ENCODE measurements at regions not wholly inside any gene's neighbourhood (a gene's known extent, or its start where the extent isn't known, plus 50 kb on each side); places are given as distances from the start of the nearest gene placed in this dataset.
A peak's percentile ranks its signal among the peaks of the same experiment; 100 is the strongest.

- ATAC-seq: peak; percentile 84
- TF ChIP-seq PPARA (CRISPR knock-in tag; IDR thresholded peaks at IDR 0.05; ENCODE audit: borderline replicate concordance) (no peak), TOX (CRISPR knock-in tag; IDR thresholded peaks at IDR 0.05; ENCODE audit: borderline replicate concordance) (0 out of 2 replicates have a peak, but pooled peaks have one; percentile 3), CSDC2 (CRISPR knock-in tag; IDR thresholded peaks at IDR 0.05) (no peak), ZNF565 (CRISPR knock-in tag; conservative IDR thresholded peaks at IDR 0.05; ENCODE audit: low read depth) (no peak), POU6F1 (CRISPR knock-in tag; IDR thresholded peaks at IDR 0.05; ENCODE audit: borderline replicate concordance, low read depth) (peak; percentile 73; the same call in 1 of the 2 replicates), CSRNP3 (CRISPR knock-in tag; IDR thresholded peaks at IDR 0.05) (no peak), ARNTL (CRISPR knock-in tag; IDR thresholded peaks at IDR 0.05; ENCODE audit: borderline replicate concordance, low read depth) (no peak), SNAI2 (CRISPR knock-in tag; IDR thresholded peaks at IDR 0.05) (no peak), TCF4 (CRISPR knock-in tag; IDR thresholded peaks at IDR 0.05; ENCODE audit: borderline replicate concordance) (no peak)
- TF ChIP-seq, protein P1, sequence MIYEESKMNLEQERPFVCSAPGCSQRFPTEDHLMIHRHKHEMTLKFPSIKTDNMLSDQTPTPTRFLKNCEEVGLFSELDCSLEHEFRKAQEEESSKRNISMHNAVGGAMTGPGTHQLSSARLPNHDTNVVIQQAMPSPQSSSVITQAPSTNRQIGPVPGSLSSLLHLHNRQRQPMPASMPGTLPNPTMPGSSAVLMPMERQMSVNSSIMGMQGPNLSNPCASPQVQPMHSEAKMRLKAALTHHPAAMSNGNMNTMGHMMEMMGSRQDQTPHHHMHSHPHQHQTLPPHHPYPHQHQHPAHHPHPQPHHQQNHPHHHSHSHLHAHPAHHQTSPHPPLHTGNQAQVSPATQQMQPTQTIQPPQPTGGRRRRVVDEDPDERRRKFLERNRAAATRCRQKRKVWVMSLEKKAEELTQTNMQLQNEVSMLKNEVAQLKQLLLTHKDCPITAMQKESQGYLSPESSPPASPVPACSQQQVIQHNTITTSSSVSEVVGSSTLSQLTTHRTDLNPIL (CRISPR knock-in tag; IDR thresholded peaks at IDR 0.05; ENCODE audit: low read depth): no peak
These were observed 518.6 kb upstream of the ZP4 start for GRCh38 chr1:238409191-238409850.

DNA sequence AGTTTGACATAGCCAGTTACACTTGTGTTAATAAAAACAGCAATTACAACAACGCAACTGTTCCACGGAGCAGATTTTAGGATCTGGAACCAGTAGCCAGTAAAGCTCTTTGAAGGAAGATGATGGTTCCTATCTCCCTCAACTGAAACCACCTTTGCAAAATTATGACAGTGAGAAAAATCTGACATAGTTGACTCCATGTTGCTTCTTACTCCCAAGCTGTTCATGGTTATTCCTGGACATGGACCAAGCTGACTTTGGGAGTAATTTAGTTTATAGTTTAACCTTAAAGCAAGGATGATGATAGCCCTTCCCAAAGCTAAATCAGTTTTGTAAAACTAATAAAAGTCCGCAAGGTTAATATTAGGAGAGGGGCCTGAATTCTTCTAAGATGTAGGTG is 518.0 kb upstream of the ZP4 start:
- ATAC-seq: no peak
- TF ChIP-seq CSRNP3 (CRISPR knock-in tag; IDR thresholded peaks at IDR 0.05): no peak
- TF ChIP-seq, protein P2, sequence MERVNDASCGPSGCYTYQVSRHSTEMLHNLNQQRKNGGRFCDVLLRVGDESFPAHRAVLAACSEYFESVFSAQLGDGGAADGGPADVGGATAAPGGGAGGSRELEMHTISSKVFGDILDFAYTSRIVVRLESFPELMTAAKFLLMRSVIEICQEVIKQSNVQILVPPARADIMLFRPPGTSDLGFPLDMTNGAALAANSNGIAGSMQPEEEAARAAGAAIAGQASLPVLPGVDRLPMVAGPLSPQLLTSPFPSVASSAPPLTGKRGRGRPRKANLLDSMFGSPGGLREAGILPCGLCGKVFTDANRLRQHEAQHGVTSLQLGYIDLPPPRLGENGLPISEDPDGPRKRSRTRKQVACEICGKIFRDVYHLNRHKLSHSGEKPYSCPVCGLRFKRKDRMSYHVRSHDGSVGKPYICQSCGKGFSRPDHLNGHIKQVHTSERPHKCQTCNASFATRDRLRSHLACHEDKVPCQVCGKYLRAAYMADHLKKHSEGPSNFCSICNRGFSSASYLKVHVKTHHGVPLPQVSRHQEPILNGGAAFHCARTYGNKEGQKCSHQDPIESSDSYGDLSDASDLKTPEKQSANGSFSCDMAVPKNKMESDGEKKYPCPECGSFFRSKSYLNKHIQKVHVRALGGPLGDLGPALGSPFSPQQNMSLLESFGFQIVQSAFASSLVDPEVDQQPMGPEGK (CRISPR knock-in tag; IDR thresholded peaks at IDR 0.05; ENCODE audit: borderline replicate concordance): no peak
- no peak for TF ChIP-seq ZFP30 (CRISPR knock-in tag; IDR thresholded peaks at IDR 0.05)
- TF ChIP-seq OSR1 (CRISPR knock-in tag; IDR thresholded peaks at IDR 0.05): peak; percentile 91; the same call in 1 of the 2 replicates
- TF ChIP-seq TSHZ2 (CRISPR knock-in tag; IDR thresholded peaks at IDR 0.05): no peak
- TF ChIP-seq ISL1 (CRISPR knock-in tag; IDR thresholded peaks at IDR 0.05): no peak
- TF ChIP-seq ZNF565 (CRISPR knock-in tag; conservative IDR thresholded peaks at IDR 0.05; ENCODE audit: low read depth): no peak
- TF ChIP-seq TOX (CRISPR knock-in tag; IDR thresholded peaks at IDR 0.05; ENCODE audit: borderline replicate concordance): 0 out of 2 replicates have a peak, but pooled peaks have one; percentile 4
- TF ChIP-seq ARNTL (CRISPR knock-in tag; IDR thresholded peaks at IDR 0.05; ENCODE audit: borderline replicate concordance, low read depth): no peak
- TF ChIP-seq RARB (CRISPR knock-in tag; IDR thresholded peaks at IDR 0.05): no peak

All from SK-N-SH treated with all-trans-retinoic acid at 6 μM for 48 hours (cell line).